Activated naive CD4-positive, alpha-beta T cell treated with anti-CD3 and anti-CD28 coated beads for 36 hours (primary cell): ENCODE measurements at regions not wholly inside any gene's neighbourhood (a gene's known extent, or its start where the extent isn't known, plus 50 kb on each side); places are given as distances from the start of the nearest gene placed in this dataset.
"Not testable (repeated sequence)": the region's sequence is repeated elsewhere in the genome, so short reads cannot be mapped to it uniquely, and the experiment has no call there.

Experiments used
- CTCF ChIA-PET: fragments of 350-600 bp; sonication (Branson Sonifier 250); formaldehyde crosslinking; loops from one replicate; lab custom pipeline; 2021; ENCODE audit warnings: antibody characterized with exemption; lab: Charles Lee
- DNase-seq: peaks from one replicate; pipeline ENCODE4 v3.0.0-alpha.2; 2020
- H3K27ac Mint-ChIP-seq: one replicate; pipeline ENCODE4 v1.8.0; 2021; ENCODE audit warnings: mild to moderate bottlenecking, mixed read lengths
- H3K27me3 Mint-ChIP-seq: one replicate; pipeline ENCODE4 v1.8.0; 2021; ENCODE audit warnings: low read depth, mixed read lengths
- H3K36me3 Mint-ChIP-seq: one replicate; pipeline ENCODE4 v1.8.0; 2021; ENCODE audit warnings: low read depth, mixed read lengths
- H3K4me1 Mint-ChIP-seq: one replicate; pipeline ENCODE4 v1.8.0; 2021; ENCODE audit warnings: low read depth, mixed read lengths
- H3K4me3 Mint-ChIP-seq: one replicate; pipeline ENCODE4 v1.8.0; 2021; ENCODE audit warnings: mild to moderate bottlenecking, moderate library complexity, mixed read lengths
- H3K9me3 Mint-ChIP-seq: one replicate; pipeline ENCODE4 v1.8.0; 2021; ENCODE audit warnings: mixed read lengths
- intact Hi-C: fragments of 100-400 bp; cut with micrococcal nuclease; formaldehyde crosslinking; loops from one replicate; pipeline ENCODE4 v1.15.1; 2023

DNA sequence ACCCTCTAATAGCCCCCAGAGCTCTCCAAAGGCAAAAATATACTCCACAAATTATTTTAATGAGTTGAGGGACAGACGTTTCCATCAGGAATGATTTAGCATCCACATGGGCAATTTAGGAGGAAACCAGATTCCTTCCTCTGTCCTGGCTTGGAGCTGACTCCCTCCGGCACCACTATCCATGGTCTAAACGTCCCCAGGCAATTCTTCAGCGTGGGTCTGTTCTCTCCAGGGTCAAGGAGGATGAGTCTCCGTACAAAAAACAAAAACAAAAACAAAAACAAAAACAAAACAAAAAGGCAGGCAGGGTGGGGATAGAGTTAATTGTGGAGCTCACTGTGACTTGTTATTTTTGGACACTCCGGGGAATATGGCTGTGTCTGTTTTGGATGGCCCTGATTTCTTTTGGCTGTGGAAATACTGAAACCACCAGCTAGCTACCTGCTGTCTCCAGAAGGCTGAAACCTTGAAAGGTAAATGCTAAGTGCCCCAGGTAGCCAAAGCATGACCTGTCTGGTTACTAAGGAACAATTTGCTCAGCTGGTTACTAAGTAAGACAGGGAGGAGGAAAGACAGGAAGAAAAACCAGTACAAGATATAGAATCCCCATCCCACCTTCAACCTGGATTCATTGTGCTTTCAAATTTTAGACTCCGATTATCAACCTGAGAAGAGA is 419.1 kb upstream of the LCORL start:
- intact Hi-C loops, result no loop called here
- CTCF ChIA-PET, result no interaction called here
- no peak overlapping the region for H3K4me3 Mint-ChIP-seq

DNA sequence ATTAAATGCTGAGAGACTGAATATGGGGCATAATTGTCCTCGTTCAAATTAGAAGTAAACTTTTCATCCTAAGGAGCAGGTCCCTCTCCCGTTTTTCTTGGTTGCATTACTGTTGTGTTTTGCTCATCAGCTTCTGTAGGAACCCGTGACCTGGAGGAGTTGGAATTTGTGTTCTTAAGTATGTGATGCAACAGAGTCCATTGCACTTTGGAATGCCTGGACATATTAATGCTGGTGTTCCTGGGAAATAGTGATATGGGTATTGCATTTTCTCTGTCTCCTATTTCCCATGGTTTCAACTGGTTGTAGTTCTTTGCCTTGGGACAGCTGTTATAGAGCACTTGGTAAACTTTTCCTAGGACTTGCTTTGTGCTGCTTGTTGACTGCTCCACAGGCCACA is 417.8 kb upstream of the LCORL start:
- H3K27me3 Mint-ChIP-seq, result no peaks in the 10 kb centered on the region
- no peak overlapping the region for H3K27ac Mint-ChIP-seq
- no peaks in the 10 kb centered on the region for H3K4me1 Mint-ChIP-seq
- CTCF ChIA-PET, result no interaction called here
- DNase-seq, result no peak
- intact Hi-C loops, result no loop called here
- no peak overlapping the region for H3K4me3 Mint-ChIP-seq
- no peaks in the 10 kb centered on the region for H3K36me3 Mint-ChIP-seq
- H3K9me3 Mint-ChIP-seq, result no peaks in the 10 kb centered on the region

More for the DNA sequence above, 419.1 kb upstream of the LCORL start:
- H3K4me1 Mint-ChIP-seq, result no peaks in the 10 kb centered on the region
- H3K27ac Mint-ChIP-seq, result no peak overlapping the region
- H3K9me3 Mint-ChIP-seq, result peaks cover 5% of the 10 kb centered on the region
- no peaks in the 10 kb centered on the region for H3K36me3 Mint-ChIP-seq
- no peaks in the 10 kb centered on the region for H3K27me3 Mint-ChIP-seq
- no peak for DNase-seq

DNA sequence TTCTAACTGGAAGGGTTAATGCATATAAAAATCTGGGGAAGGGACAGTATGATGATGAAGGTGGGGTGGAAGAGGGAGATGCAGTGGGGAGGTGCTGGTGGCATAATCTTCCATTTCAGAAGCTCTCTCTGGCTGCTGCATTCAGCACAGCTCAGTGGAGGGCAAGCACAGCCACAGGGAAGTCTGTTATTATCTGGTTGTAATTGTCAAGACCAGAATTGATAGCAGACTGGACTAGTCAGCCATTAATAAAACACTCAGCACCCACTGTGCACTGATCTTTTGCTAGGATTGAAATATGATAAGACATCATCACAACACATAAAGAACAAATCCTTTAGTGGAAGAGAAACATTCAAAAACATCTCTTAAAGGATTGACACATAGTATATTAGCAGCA is 414.2 kb upstream of the LCORL start:
- CTCF ChIA-PET, result no interaction called here
- H3K9me3 Mint-ChIP-seq, result no peaks in the 10 kb centered on the region
- no peak overlapping the region for H3K4me3 Mint-ChIP-seq
- H3K27me3 Mint-ChIP-seq, result peaks cover 2% of the 10 kb centered on the region
- intact Hi-C loops, result no loop called here
- no peak for DNase-seq
- H3K36me3 Mint-ChIP-seq, result no peaks in the 10 kb centered on the region
- no peaks in the 10 kb centered on the region for H3K4me1 Mint-ChIP-seq
- no peak overlapping the region for H3K27ac Mint-ChIP-seq

DNA sequence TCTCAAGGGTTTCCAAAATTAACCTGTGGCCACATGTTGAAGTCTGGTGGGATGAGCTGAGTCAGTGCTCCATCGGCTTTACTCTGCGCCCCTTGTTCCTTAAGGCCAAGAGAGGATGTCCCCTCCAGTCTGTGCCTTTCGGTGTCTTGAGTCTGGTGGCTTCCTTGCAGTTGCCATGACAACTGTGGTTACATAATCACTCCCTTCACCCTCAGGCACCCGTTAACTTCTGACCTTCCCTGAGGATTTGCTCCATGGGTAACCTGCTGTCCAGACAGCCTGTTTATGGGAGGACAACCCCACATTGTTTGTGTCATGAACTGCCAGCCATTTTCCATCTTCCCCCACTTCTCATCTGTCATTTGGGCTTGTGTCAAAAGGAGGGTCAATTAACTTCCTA is 401.1 kb upstream of the LCORL start:
- no peak for DNase-seq
- no peaks in the 10 kb centered on the region for H3K4me1 Mint-ChIP-seq
- CTCF ChIA-PET, result no interaction called here
- no peak overlapping the region for H3K27ac Mint-ChIP-seq
- H3K36me3 Mint-ChIP-seq, result no peaks in the 10 kb centered on the region
- H3K27me3 Mint-ChIP-seq, result peaks cover 3% of the 10 kb centered on the region
- H3K4me3 Mint-ChIP-seq, result no peak overlapping the region
- intact Hi-C loops, result no loop called here
- peaks cover 2% of the 10 kb centered on the region for H3K9me3 Mint-ChIP-seq

DNA sequence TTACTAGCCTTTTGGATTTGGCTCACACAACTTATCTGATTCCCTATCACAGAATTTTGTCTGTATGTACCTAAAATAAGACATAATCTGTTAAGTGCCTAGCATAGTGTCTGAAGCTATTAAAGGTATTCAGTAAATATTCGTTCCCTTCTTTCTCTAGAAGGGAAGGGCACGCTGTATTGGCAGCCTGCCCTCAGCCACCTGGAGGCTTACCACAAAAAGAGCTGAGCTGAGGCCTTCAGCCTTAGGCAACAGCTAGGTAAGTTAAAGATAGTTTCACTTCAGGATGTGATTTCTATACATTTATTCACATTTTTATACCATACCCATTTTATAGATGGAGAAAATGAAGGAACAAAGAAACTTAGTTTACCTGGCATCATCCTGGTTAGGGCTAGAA is 400.0 kb upstream of the LCORL start:
- Mint-ChIP-seq H3K27ac (no peak overlapping the region), H3K9me3 (peaks cover 2% of the 10 kb centered on the region), H3K27me3 (peaks cover 3% of the 10 kb centered on the region), H3K4me3 (no peak overlapping the region), H3K36me3 (no peaks in the 10 kb centered on the region), H3K4me1 (no peaks in the 10 kb centered on the region)
- no peak for DNase-seq
- intact Hi-C loops, result no loop called here
- CTCF ChIA-PET, result interaction anchor here (0.6 kb wide), 1 partner anchor 53 kb away, joined by 4 read pairs; no protein-coding TSS in a partner anchor

DNA sequence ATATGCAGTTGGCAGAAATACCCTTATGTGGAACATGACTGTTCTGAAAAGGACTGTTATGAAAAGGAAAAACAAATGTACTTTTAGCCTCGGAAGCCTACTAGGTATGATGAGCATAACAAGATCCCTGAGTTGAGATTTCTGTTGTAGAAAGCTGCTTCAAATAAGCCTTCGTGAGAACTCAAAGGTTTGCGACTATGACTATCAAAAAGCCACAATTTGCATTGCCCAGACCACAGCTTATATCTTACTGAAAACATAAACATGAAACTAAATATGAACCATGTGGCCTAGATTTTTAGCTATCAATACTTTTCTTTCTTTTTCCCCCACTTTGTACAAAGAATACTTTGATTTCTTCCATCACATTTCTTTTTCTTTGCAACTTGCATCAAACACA is 398.2 kb upstream of the LCORL start:
- DNase-seq, result no peak
- Mint-ChIP-seq H3K27ac (no peak overlapping the region), H3K4me1 (no peaks in the 10 kb centered on the region), H3K36me3 (no peaks in the 10 kb centered on the region), H3K4me3 (no peak overlapping the region), H3K27me3 (no peaks in the 10 kb centered on the region), H3K9me3 (peaks cover 2% of the 10 kb centered on the region)
- intact Hi-C loops, result no loop called here
- CTCF ChIA-PET, result interaction anchor here (0.5 kb wide), 1 partner anchor 426 kb away, joined by 3 read pairs; no protein-coding TSS in a partner anchor

DNA sequence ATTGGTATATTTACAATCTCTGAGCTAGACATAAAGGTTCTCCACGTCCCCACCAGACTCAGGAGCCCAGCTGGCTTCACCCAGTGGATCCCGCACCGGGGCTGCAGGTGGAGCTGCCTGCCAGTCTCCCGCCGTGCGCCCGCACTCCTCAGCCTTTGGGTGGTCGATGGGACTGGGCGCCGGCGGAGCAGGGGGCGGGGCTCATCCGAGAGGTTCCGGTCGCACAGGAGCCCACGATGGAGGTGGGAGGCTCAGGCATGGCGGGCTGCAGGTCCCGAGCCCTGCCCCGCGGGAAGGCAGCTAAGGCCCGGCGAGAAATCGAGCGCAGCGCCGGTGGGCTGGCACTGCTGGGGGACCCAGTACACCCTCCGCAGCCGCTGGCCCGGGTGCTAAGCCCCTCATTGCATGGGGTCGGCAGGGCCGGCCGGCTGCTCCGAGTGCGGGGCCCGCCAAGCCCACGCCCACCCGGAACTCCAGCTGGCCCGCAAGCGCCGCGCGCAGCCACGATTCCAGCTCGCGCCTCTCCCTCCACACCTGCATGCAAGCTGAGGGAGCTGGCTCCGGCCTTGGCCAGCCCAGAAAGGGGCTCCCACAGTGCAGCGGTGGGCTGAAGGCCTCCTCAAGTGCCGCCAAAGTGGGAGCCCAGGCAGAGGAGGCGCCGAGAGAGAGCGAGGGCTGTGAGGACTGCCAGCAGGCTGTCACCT is 396.8 kb upstream of the LCORL start:
- H3K4me1 Mint-ChIP-seq, DNase-seq, intact Hi-C loops, H3K4me3 Mint-ChIP-seq, H3K36me3 Mint-ChIP-seq, H3K27ac Mint-ChIP-seq, H3K9me3 Mint-ChIP-seq, CTCF ChIA-PET, H3K27me3 Mint-ChIP-seq: not testable (repeated sequence)

DNA sequence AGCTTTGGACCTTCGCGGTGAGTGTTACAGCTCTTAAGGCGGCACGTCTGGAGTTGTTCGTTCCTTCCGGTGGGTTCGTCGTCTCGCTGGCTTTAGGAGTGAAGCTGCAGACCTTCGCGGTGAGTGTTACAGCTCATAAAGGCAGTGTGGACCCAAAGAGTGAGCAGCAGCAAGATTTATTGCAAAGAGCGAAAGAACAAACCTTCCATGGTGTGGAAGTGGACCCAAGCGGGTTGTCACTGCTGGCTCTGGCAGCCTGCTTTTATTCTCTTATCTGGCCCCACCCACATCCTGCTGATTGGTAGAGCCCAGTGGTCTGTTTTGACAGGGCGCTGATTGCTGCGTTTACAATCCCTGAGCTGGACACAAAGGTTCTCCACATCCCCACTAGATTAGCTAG is 396.1 kb upstream of the LCORL start:
- H3K4me3 Mint-ChIP-seq, intact Hi-C loops, H3K36me3 Mint-ChIP-seq, H3K9me3 Mint-ChIP-seq, H3K27me3 Mint-ChIP-seq, DNase-seq, H3K27ac Mint-ChIP-seq, H3K4me1 Mint-ChIP-seq: not testable (repeated sequence)
- CTCF ChIA-PET, result interaction anchor here (1.0 kb wide), 1 partner anchor 27 kb away, joined by 3 read pairs; no protein-coding TSS in a partner anchor

DNA sequence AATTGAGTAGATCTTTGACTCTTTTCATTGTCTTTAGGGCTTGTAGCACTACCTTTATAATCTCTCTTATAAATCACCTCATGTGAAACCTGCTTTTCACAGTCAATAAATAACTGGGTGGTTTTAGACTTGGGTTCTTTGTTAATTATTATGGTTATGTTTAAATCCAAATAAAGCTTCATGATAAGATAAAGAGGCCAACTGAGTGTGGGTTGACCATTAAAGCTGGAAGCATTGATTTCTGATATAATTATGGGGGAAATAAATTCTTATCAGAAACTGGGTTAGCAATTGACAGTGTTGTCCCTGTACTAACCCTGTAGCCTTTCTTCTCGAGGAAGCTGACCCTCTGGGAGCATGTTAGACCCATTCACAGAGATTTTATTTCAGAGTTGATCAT is 384.7 kb upstream of the LCORL start:
- no peak overlapping the region for H3K4me3 Mint-ChIP-seq
- no peaks in the 10 kb centered on the region for H3K9me3 Mint-ChIP-seq
- DNase-seq, result no peak
- CTCF ChIA-PET, result no interaction called here
- H3K27ac Mint-ChIP-seq, result no peak overlapping the region
- H3K36me3 Mint-ChIP-seq, result no peaks in the 10 kb centered on the region
- no peaks in the 10 kb centered on the region for H3K4me1 Mint-ChIP-seq
- intact Hi-C loops, result no loop called here
- H3K27me3 Mint-ChIP-seq, result peaks cover 1% of the 10 kb centered on the region

DNA sequence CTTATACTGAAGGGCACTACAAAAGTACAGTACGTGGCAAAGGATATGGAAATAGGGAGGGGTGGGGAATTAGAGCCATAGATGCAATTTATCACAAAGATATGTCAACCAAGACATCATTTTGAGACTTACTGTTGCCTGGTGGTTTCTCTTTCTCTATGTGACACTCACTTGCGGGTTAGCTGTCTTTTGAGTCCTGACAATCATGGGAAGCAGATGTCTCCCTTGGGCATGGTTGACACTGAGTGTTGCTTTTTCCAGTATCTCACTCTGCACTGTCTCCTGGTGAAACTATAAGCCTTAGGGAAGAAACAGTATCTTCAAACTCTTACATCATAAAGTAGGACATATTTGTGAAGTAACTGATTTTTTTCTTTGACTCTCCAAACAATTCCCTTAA is 383.5 kb upstream of the LCORL start:
- CTCF ChIA-PET, result no interaction called here
- Mint-ChIP-seq H3K27ac (no peak overlapping the region), H3K4me3 (no peak overlapping the region), H3K36me3 (no peaks in the 10 kb centered on the region), H3K9me3 (no peaks in the 10 kb centered on the region), H3K27me3 (peaks cover 3% of the 10 kb centered on the region), H3K4me1 (no peaks in the 10 kb centered on the region)
- intact Hi-C loops, result no loop called here
- DNase-seq, result no peak

DNA sequence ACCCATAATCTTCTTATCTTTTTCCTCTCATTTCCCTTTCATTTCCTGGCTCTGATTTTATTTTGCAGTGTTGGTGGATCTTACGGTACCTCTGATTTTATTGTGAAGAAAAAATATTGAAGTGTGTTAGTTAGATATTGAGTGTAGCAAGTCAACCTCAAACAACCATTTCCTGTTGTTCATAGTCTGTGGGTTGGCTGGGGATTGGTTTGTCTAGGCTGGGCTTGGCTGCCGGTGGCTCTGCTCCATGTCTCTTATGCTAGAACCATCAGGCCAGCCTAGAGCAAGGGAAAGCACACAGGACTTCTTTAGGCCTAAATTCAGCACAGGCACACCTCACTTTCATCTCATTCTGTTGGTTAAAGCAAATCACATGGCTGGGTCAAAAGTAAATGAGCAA is 383.1 kb upstream of the LCORL start:
- H3K36me3 Mint-ChIP-seq, result no peaks in the 10 kb centered on the region
- peaks cover 3% of the 10 kb centered on the region for H3K27me3 Mint-ChIP-seq
- no peaks in the 10 kb centered on the region for H3K9me3 Mint-ChIP-seq
- no peak overlapping the region for H3K4me3 Mint-ChIP-seq
- no peaks in the 10 kb centered on the region for H3K4me1 Mint-ChIP-seq
- CTCF ChIA-PET, result no interaction called here
- intact Hi-C loops, result no loop called here
- no peak overlapping the region for H3K27ac Mint-ChIP-seq
- DNase-seq, result no peak

DNA sequence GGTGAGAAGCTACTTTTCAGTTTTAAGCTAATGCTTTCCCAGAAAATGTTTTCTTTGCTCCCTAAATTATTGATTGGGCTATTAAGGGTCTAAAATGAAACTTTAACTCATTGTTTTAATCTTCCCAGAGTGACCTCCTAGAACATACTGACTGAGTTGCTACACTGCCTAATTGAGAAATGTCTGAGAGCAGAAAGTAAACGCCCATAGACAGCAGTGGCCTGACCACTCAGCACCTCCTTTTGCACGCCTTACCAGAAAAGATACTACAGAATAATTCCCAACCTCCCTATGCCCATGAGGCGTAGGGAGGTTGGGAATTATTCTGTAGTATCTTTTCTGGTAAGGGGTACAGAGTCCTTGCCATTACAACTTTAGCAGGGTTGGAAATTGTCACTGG is 381.8 kb upstream of the LCORL start:
- intact Hi-C loops, result no loop called here
- no peaks in the 10 kb centered on the region for H3K36me3 Mint-ChIP-seq
- H3K4me1 Mint-ChIP-seq, result no peaks in the 10 kb centered on the region

DNA sequence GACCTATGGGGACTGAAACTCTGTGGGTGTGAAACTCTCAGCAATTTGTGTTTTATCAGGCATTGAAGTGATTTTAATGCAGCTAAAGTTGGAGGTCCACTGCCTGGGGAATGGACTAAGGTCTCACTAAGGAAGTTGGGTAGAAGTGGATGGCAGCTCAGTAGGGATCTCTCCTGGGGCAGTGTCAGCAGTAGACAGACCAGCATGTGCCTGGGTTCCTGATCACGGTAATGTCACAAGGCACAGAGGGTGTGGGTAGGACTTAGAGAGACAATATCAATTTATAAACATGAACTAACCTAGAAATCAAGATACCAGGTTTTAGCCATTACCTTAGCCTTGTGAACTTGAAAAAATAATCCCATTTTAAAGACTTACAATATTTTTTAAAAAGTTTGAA is 380.3 kb upstream of the LCORL start:
- Mint-ChIP-seq H3K4me3 (no peak overlapping the region), H3K36me3 (no peaks in the 10 kb centered on the region), H3K9me3 (no peaks in the 10 kb centered on the region), H3K27me3 (peaks cover 3% of the 10 kb centered on the region), H3K27ac (no peak overlapping the region), H3K4me1 (no peaks in the 10 kb centered on the region)
- intact Hi-C loops, result no loop called here
- CTCF ChIA-PET, result no interaction called here
- DNase-seq, result no peak

More for the DNA sequence above, 381.8 kb upstream of the LCORL start:
- CTCF ChIA-PET, result no interaction called here
- Mint-ChIP-seq H3K4me3 (no peak overlapping the region), H3K27ac (no peak overlapping the region), H3K9me3 (no peaks in the 10 kb centered on the region), H3K27me3 (peaks cover 3% of the 10 kb centered on the region)
- DNase-seq, result no peak
